ELR (cell line): ENCODE measurements at regions not wholly inside any gene's neighbourhood (a gene's known extent, or its start where the extent isn't known, plus 50 kb on each side); places are given as distances from the start of the nearest gene placed in this dataset.

ENCODE experiments used
- DNase-seq: peaks from one replicate; pipeline ENCODE4 v3.0.0-alpha.2; 2015; ENCODE audit warnings: low read depth

GRCh38 chr11:115081972-115082371 lies 403.6 kb downstream of the NXPE2 start:
- DNase-seq = no peak

- no peak for DNase-seq
Observed at GRCh38 chr11:115083144-115083806, 404.9 kb downstream of the NXPE2 start.

- no peak for DNase-seq
Observed at GRCh38 chr11:115084231-115084630, 405.9 kb downstream of the NXPE2 start.

DNA sequence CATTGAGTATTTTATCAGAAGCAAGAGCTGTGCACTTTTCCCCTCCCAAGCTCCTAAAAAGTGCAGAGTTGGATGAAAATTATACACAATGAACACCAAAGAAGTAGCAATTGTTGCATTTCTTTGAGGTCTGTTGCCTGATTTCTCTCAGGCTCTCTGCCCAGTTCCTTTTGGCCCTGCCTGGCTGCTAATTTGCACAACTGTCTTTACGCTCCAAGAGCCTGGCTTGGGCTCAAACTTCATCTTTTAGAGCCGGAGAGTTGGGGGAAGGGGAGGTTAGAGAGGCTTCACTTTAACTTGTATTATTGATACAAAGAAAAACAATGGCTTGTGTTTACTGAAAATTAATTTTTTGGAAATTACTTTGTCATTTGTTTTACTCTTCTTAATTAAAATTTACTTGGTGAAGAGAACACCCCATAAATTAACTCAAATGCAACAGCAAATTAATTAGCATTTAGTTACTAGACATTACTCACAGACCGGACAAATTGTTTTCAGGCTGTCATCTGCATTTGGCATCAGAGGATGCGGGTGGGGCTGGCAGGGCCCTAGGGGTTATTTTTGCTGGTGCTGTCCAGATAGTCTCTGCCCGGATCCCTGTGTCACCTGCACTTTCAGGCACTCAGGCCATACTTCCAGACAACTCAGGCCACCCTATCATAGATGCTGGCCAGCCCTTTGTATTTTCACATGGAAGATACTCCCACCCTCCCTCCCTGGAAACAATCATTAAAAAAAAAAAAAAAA lies 407.3 kb downstream of the NXPE2 start:
- DNase-seq = no peak

DNA sequence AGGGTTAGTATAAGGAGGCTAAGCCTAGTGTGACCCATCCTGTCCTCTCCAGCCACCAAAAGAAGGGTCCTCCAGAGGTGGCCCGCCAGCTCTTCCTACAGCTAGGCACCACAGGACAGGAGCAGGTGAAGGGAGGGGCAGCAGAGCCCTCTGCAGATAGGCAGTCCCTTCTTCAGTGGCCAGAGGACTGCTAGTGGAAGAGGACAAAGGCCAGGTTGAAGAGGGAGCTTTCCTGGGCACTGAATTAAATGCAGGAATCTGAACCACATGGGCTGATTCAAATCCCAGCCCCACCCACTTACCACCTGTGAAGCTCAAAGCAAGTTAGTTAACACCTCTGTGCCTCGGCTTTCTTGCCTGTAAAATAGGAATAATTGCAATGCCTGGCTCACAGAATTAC lies 409.5 kb downstream of the NXPE2 start:
- no peak for DNase-seq

GRCh38 chr11:115092516-115092915 lies 411.7 kb downstream of the CADM1 start:
- no peak for DNase-seq

DNA sequence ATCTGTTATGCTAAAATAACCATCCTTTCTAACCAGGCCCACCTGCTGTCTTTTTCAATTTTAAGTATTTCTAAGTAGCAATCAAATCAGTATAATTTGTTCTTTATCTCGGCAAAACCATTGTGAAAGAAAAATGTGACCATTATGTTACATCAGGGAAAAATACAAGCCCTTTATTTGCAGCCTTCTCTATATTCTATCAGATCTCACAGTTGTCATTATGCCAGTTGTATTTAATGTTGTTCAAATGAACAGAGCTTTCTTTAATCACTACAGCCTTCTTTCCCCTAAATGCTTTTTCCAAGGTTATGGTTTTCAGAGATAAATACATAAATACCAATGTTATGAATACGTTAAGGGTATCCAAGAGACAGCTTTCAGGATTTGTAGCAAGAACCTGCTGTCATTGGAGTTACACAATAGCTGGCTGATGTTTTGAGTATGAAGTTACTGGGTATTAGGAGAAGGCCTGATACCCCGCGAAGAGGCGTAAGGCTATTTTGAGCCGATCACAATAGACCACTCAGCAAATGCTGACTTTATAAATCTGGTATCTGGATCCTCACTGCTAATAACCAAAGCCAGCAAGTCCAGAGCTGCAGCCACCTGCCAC lies 406.3 kb downstream of the CADM1 start:
- no peak for DNase-seq

GRCh38 chr11:115100706-115101105 lies 403.5 kb downstream of the CADM1 start:
- DNase-seq = no peak

DNA sequence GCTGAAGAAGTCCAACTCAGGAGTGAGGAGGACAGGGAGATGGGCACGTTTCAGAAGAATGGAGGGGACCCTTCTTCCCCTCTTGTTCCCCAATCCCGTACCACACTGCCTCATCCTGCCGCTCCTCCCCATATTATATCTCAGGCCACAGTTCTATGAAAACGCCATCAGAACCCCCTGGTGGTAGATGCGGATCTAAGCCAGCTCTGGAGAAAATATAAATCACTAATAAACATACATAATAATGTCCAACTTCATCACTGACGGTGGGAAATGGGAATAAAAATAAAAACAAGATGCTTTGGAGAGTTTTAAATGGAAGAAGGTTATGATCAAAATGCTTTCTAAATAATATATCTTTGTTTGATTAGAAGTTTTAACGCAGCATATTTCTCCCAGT lies 400.3 kb downstream of the CADM1 start:
- no peak for DNase-seq

GRCh38 chr11:115104851-115105453 lies 399.3 kb downstream of the CADM1 start:
- DNase-seq = no peak

- DNase-seq = no peak
Observed at GRCh38 chr11:115111066-115111465, 393.1 kb downstream of the CADM1 start.

DNA sequence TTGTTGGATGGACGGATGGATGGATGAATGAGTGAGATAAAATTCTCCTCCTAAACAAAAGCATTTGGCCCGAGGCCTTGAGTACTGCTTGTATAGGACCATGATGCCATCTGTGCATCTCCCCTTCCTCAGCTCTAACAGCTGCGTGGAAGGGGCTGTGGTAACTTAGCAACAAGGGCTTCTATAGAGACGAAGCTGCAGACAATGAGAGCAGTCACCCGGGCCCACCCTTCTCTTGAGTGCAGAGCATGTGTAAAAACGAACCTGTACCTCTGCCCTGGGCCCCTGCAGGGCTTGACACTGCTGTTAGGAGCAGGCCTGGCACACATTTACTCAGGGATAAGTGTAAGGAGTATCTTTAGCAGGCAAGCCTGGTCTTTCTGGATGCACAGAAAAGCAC lies 391.5 kb downstream of the CADM1 start:
- no peak for DNase-seq

DNA sequence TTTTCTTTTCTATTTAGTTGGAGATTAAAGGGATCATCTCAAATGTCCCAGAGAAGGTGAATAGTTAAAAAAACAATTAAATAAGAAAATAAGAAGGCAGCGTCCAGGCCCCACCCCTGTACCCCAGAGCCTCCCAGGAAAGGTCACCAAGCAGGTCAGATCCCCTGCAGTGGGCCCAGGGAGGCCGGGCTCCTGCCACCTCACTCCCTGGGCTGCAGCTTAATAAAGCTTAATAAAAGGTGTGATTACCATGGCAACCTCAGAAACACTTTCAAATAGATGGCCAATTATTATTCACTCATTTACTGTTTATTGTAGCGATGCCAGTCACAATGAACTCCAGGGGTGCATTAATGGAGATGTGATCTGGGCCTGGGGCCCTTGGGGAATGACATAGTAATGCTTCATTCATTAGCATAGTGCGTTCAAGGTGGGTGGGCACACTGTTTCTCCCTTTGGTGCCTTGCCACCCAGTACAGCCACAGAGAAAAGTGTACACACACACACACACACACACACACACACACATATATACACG lies 386.2 kb downstream of the CADM1 start:
- DNase-seq = no peak

GRCh38 chr11:115119146-115119545 lies 385.1 kb downstream of the CADM1 start:
- DNase-seq = no peak
